ENCODE measurements at regions not wholly inside any gene's neighbourhood (a gene's known extent, or its start where the extent isn't known, plus 50 kb on each side); places are given as distances from the start of the nearest gene placed in this dataset.

- peaks cover 3% of the 10 kb centered on the region for H3K27me3 Mint-ChIP-seq (ENCODE audit: low read depth)
- TF ChIP-seq, protein P1, sequence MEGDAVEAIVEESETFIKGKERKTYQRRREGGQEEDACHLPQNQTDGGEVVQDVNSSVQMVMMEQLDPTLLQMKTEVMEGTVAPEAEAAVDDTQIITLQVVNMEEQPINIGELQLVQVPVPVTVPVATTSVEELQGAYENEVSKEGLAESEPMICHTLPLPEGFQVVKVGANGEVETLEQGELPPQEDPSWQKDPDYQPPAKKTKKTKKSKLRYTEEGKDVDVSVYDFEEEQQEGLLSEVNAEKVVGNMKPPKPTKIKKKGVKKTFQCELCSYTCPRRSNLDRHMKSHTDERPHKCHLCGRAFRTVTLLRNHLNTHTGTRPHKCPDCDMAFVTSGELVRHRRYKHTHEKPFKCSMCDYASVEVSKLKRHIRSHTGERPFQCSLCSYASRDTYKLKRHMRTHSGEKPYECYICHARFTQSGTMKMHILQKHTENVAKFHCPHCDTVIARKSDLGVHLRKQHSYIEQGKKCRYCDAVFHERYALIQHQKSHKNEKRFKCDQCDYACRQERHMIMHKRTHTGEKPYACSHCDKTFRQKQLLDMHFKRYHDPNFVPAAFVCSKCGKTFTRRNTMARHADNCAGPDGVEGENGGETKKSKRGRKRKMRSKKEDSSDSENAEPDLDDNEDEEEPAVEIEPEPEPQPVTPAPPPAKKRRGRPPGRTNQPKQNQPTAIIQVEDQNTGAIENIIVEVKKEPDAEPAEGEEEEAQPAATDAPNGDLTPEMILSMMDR (IDR thresholded peaks at IDR 0.05; ENCODE audit: unreplicated experiment) = no peak
- no peak overlapping the region for H3K27ac Mint-ChIP-seq
- no peak overlapping the region for H3K4me3 Mint-ChIP-seq
- H3K4me1 Mint-ChIP-seq = no peaks in the 10 kb centered on the region
- no peak for DNase-seq (ENCODE audit: low spot score in 2 of 2, unreplicated experiment in 2 of 2)
- H3K36me3 Mint-ChIP-seq = no peaks in the 10 kb centered on the region
- peaks cover 10% of the 10 kb centered on the region for H3K9me3 Mint-ChIP-seq
These were observed 75.7 kb downstream of the F11 start for GRCh38 chr4:186341655-186342054.
